GM06990 (cell line): ENCODE measurements at regions not wholly inside any gene's neighbourhood (a gene's known extent, or its start where the extent isn't known, plus 50 kb on each side); places are given as distances from the start of the nearest gene placed in this dataset.

Source experiments
- DNase-seq: peaks from one replicate; pipeline ENCODE4 v3.0.0-alpha.2; 2011; ENCODE audit not compliant: insufficient read length; ENCODE audit errors: extremely low read depth
- H3K27me3 ChIP-seq: replicated peaks from 2 replicates; pipeline ENCODE4 v1.6.0; 2011; ENCODE audit warnings: low read length; ENCODE audit not compliant: control insufficient read depth, insufficient read depth
- H3K36me3 ChIP-seq: 2 replicates; pipeline ENCODE4 v1.5.1; 2011; ENCODE audit warnings: low read length; ENCODE audit not compliant: control insufficient read depth, insufficient read depth
- H3K4me3 ChIP-seq: replicated peaks from 2 replicates; pipeline ENCODE4 v1.5.1; 2011; ENCODE audit warnings: low read depth, mild to moderate bottlenecking, control low read depth, low read length
- TF ChIP-seq, protein P1 (sequence below): IDR thresholded peaks from 2 replicates; pipeline ENCODE4 v1.5.1; 2011; ENCODE audit warnings: low read length, control low read depth, mild to moderate bottlenecking, inconsistent platforms; ENCODE audit not compliant: insufficient read depth, poor library complexity, severe bottlenecking

DNA sequence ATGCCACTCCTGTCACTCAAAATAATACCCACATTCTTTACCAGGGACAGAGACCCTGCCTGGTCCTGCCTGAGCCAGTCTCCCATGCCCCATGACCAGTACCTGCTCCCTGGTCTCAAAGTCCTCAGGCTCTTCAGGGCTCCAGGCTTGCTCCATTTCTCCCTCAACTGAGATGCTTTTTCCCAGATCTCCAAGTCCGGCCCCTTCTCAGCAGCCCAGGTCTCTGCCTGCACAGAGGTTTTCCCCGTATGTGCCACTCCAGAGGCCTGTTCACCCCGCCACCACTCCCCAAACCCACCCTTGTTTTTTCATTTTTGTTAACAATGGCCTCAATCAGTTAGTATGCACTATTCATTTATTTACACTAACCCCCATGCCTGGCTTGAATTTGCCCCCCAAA, 499.5 kb upstream of the MYT1L start:
- no peaks in the 10 kb centered on the region; the same call in 1 of the 2 replicates for H3K27me3 ChIP-seq
- no peak overlapping the region for H3K4me3 ChIP-seq
- TF ChIP-seq, protein P1, sequence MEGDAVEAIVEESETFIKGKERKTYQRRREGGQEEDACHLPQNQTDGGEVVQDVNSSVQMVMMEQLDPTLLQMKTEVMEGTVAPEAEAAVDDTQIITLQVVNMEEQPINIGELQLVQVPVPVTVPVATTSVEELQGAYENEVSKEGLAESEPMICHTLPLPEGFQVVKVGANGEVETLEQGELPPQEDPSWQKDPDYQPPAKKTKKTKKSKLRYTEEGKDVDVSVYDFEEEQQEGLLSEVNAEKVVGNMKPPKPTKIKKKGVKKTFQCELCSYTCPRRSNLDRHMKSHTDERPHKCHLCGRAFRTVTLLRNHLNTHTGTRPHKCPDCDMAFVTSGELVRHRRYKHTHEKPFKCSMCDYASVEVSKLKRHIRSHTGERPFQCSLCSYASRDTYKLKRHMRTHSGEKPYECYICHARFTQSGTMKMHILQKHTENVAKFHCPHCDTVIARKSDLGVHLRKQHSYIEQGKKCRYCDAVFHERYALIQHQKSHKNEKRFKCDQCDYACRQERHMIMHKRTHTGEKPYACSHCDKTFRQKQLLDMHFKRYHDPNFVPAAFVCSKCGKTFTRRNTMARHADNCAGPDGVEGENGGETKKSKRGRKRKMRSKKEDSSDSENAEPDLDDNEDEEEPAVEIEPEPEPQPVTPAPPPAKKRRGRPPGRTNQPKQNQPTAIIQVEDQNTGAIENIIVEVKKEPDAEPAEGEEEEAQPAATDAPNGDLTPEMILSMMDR = no peak
- no peak for DNase-seq
- no peaks in the 10 kb centered on the region for H3K36me3 ChIP-seq

DNA sequence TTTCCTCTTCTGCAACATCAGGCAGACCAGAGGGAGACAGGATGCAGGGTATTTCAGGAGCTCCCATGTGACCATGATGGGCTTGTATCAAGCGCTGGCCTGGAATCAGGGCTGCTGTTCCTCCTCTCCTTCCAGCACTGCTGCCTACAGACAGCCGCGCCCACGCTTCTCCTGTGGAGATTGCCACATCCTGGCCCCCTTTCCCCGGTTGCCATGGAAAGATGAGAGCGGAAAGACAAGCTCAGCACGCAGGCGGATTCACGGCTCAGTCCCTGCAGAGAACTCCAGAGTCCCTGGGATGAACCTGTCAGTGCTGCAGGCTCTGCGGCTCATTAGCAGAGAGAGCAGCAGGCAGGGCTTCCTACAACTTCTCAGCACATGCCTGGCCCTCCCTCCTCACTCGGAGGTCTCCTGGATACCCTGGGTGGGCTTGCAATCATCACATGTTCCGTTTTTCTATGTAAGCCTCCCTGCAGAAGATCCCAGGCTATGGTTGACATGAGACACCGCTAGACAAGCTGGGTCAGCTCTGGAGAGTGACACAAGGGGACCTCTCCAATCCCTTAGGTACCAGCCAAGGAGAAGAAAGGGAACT, 497.8 kb upstream of the MYT1L start:
- DNase-seq = no peak
- no peaks in the 10 kb centered on the region; the same call in 1 of the 2 replicates for H3K27me3 ChIP-seq
- H3K36me3 ChIP-seq = no peaks in the 10 kb centered on the region
- TF ChIP-seq, protein P1 = no peak
- H3K4me3 ChIP-seq = no peak overlapping the region

DNA sequence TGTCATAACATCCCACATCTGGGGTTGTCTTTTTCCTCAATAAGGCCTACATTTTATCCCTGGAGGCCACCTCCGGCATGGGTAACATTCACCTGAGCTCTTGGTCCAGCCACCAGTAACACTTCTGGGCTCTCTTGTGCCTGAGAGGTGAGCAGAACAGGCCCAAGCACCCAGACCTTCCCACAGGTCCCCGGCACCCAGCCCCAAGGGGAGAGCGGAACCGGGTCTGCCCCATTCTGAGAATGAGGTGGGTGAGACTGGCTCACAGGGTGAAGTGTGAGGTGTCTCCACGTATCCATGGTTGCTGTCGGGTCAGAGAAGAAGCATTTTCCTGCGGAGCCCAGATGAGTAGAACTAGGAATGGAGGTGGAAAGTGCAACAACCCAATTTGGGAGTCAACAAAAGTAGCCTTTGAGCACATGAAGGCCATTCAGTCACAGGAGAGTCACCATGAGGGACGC, 496.7 kb upstream of the MYT1L start:
- H3K36me3 ChIP-seq = no peaks in the 10 kb centered on the region
- no peak overlapping the region for H3K4me3 ChIP-seq
- no peaks in the 10 kb centered on the region; the same call in 1 of the 2 replicates for H3K27me3 ChIP-seq
- TF ChIP-seq, protein P1 = no peak
- DNase-seq = no peak

DNA sequence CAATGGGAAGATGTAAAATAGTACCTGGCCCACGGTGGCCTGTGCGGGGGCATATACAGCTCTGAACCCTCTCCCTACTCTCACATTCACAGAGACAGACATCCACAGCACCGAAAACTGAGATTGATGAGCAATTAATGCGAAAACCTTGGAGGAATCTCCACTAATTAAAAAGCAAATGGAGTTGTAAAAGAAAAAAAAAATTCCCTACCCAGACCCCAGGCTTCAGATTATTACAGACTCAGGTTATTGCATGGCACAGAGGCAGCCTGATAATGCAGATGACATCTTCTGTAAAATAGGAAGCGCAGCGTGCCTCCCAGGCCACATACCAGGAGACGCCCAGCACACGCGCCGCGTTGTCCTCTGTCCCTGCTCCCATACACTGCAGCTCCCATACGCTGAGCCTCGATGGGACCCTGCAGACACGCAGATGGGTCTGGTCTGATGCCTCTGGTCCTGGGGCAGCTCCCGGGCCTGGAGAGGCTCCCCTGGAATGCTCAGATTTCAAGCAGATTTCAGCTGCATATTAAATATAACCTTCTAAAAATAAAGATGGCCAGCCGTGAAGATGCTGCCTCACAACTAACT, 496.1 kb upstream of the MYT1L start:
- H3K36me3 ChIP-seq = no peaks in the 10 kb centered on the region
- DNase-seq = no peak
- no peaks in the 10 kb centered on the region; the same call in 1 of the 2 replicates for H3K27me3 ChIP-seq
- TF ChIP-seq, protein P1 = no peak
- no peak overlapping the region for H3K4me3 ChIP-seq

DNA sequence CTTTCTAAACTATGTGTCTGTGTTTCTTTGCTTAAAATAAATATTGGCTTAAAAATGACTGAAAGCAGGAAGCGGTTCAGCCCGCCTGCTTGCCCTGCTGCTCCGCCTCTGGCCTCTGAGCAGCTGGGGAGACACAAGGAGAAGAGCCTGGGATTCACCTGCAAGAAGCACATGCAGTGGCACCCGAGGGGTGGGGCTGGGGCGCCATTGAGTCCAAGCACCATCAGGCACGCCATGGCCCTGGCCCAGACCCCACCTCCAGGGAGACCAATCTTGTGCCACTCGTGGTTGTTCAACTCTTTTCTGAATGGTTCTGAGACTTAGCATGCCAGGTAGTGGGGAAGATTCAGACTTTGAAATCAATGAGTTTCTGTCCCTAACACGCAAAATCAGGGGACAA, 495.5 kb upstream of the MYT1L start:
- H3K4me3 ChIP-seq = no peak overlapping the region
- H3K27me3 ChIP-seq = no peaks in the 10 kb centered on the region; the same call in 1 of the 2 replicates
- H3K36me3 ChIP-seq = no peaks in the 10 kb centered on the region
- DNase-seq = no peak
- TF ChIP-seq, protein P1 = no peak
